Fibroblast of lung (primary cell): ENCODE measurements at regions not wholly inside any gene's neighbourhood (a gene's known extent, or its start where the extent isn't known, plus 50 kb on each side); places are given as distances from the start of the nearest gene placed in this dataset.

Experiments
- EZH2 ChIP-seq: IDR thresholded peaks from 2 replicates; pipeline ENCODE4 v1.5.1; 2012; ENCODE audit warnings: low read length, control low read depth, mild to moderate bottlenecking; ENCODE audit errors: missing control alignments
- TF ChIP-seq, protein P1 (sequence below), 2 donors: IDR thresholded peaks in 1 of 2; conservative IDR thresholded peaks in 1 of 2; 1 replicate in 1 of 2; 2 replicates in 1 of 2; pipeline ENCODE4 v1.5.1; 2011 to 2012; ENCODE audit warnings: low read length in 2 of 2, control low read depth in 1 of 2, inconsistent platforms in 1 of 2, low read depth in 1 of 2, mild to moderate bottlenecking in 1 of 2

- TF ChIP-seq, protein P1, sequence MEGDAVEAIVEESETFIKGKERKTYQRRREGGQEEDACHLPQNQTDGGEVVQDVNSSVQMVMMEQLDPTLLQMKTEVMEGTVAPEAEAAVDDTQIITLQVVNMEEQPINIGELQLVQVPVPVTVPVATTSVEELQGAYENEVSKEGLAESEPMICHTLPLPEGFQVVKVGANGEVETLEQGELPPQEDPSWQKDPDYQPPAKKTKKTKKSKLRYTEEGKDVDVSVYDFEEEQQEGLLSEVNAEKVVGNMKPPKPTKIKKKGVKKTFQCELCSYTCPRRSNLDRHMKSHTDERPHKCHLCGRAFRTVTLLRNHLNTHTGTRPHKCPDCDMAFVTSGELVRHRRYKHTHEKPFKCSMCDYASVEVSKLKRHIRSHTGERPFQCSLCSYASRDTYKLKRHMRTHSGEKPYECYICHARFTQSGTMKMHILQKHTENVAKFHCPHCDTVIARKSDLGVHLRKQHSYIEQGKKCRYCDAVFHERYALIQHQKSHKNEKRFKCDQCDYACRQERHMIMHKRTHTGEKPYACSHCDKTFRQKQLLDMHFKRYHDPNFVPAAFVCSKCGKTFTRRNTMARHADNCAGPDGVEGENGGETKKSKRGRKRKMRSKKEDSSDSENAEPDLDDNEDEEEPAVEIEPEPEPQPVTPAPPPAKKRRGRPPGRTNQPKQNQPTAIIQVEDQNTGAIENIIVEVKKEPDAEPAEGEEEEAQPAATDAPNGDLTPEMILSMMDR (conservative IDR thresholded peaks at IDR 0.05 in 1 of 2, IDR thresholded peaks at IDR 0.05 in 1 of 2; ENCODE audit: low read depth in 1 of 2, low read length in 2 of 2), result no peak
- TF ChIP-seq EZH2, result no peak
These were observed 168.3 kb downstream of the UXS1 start for GRCh38 chr2:106025796-106026195.
